Fibroblast of the aortic adventitia (primary cell): ENCODE measurements at regions not wholly inside any gene's neighbourhood (a gene's known extent, or its start where the extent isn't known, plus 50 kb on each side); places are given as distances from the start of the nearest gene placed in this dataset.

ENCODE experiments used
- DNase-seq: peaks from one replicate; pipeline ENCODE4 v3.0.0-alpha.2; 2010; ENCODE audit warnings: low read depth
- H3K4me3 ChIP-seq: 2 replicates; pipeline ENCODE4 v1.5.1; 2011; ENCODE audit warnings: low read depth, mild to moderate bottlenecking, control low read depth, low read length, moderate library complexity
- TF ChIP-seq, protein P1 (sequence below): IDR thresholded peaks from 2 replicates; pipeline ENCODE4 v1.5.1; 2011; ENCODE audit warnings: mild to moderate bottlenecking, low read length, control low read depth, inconsistent platforms; ENCODE audit not compliant: insufficient read depth

DNA sequence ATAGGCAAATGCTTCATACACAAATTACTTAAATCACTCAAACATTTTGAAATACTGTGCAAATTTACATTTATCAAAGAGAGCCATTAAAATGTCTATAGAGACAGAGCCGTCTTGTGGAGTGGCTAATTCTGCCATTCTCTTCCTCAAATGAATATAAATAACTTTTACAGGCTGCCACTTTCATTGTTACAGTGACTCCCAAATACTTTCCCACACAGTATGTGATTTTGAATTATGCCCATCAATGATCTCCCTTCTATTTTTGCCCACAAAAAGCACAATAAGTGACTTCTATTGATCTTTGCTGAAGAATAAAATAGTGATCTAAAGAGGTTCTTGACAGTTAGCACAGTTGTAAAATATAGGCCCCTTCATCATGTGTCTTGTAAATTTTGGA, 1244.9 kb downstream of the PCDH17 start:
- H3K4me3 ChIP-seq, result no peak overlapping the region
- DNase-seq, result no peak
- TF ChIP-seq, protein P1, sequence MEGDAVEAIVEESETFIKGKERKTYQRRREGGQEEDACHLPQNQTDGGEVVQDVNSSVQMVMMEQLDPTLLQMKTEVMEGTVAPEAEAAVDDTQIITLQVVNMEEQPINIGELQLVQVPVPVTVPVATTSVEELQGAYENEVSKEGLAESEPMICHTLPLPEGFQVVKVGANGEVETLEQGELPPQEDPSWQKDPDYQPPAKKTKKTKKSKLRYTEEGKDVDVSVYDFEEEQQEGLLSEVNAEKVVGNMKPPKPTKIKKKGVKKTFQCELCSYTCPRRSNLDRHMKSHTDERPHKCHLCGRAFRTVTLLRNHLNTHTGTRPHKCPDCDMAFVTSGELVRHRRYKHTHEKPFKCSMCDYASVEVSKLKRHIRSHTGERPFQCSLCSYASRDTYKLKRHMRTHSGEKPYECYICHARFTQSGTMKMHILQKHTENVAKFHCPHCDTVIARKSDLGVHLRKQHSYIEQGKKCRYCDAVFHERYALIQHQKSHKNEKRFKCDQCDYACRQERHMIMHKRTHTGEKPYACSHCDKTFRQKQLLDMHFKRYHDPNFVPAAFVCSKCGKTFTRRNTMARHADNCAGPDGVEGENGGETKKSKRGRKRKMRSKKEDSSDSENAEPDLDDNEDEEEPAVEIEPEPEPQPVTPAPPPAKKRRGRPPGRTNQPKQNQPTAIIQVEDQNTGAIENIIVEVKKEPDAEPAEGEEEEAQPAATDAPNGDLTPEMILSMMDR, result no peak

DNA sequence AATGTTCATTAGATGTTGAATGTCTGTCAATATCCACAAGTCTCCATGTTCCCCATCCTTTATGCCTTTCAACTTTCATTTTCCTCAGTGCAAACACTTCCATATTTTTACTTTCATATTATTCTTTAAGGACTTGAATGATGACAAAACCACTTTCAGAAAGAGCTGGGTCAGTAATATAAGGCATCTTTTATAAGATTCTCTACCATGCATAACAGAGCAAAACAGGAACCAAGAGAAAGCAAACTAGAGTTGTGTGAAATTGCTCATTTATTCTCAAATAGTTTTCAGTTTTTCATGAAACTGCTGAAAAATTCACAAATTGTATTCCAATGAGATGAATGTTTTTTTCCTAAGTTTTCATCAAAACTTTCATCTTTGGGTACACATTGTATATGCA, 1247.6 kb downstream of the PCDH17 start:
- TF ChIP-seq, protein P1, result no peak
- H3K4me3 ChIP-seq, result no peak overlapping the region
- no peak for DNase-seq

DNA sequence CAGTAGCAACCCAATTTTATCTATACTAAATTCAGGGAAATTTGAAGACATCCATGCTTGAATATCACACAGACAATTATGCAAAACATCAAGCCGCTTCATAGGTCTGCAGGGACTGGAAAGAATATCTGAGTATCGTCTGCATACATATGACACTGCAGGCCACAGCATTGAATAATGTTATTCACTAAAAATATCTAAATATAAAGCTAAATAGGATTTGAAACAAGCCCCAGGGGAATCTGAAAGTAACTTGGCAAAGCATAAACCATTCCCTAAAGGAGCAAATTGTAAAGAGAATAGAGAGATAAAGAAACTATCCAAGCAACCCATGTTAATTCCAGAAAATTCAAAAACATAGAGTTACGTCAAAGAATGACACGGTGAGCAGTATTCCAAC, 1251.0 kb downstream of the PCDH17 start:
- TF ChIP-seq, protein P1, result no peak
- no peak overlapping the region for H3K4me3 ChIP-seq
- no peak for DNase-seq

DNA sequence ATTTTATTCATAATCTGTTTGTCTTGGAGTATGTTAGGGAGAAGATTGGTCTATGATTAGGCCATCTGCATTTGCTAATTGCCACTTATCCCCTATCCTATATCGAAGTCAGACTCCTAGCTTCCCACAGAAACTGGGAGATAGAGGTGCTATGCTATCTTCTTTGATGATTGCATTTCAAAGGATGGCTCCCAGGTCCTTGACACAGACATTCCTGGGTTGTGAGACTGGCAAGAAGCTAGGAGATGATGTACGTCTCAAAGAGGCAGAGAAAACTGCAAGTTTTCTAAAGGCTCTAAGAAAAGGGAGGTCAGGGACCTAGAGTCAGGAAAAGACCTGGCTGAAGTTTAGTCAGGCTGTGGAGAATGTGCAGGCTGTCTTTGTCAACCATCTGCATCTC, 1251.9 kb downstream of the PCDH17 start:
- no peak overlapping the region for H3K4me3 ChIP-seq
- no peak for DNase-seq
- TF ChIP-seq, protein P1, result no peak

DNA sequence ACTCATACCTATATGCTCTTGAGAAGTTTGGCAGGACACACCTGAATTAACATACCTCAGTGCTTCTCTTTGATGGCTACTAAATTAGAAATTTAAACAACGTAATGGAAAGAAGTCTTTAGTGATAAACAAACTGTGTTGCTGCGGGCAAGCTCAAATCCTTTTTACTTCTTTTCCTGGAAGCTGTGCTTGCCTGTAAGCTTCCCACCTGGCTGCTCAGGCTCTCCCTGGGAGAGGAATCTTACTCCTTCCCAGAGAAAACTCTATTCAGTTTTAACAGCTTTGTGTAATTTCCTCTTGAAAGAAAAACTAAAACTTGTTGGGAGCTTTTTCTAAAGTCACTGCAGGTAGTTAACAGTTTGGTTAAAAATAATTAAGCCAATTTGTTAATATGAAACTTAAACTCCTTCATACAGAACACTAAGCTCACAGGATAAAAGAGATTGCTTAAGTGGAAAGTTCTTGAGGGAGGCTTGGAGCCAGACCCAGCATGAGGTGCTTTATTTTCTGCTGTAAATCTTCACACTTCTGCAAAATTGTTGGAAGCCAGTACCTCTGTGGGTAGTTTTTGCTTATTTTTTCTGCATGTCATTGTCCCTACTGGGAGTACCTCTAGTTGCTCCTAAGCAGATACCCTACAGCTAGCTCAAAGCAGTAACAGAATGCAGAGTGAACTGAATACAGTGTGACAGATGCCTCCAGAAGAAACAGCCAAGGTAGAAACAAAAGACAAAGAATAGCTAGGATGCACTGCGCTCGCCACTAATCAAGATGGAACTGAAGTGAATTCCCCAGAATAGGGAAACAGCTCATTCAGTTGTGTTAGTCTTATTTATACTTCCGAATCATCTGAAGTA, 1253.0 kb downstream of the PCDH17 start:
- no peak overlapping the region for H3K4me3 ChIP-seq
- TF ChIP-seq, protein P1, result no peak
- DNase-seq, result no peak

DNA sequence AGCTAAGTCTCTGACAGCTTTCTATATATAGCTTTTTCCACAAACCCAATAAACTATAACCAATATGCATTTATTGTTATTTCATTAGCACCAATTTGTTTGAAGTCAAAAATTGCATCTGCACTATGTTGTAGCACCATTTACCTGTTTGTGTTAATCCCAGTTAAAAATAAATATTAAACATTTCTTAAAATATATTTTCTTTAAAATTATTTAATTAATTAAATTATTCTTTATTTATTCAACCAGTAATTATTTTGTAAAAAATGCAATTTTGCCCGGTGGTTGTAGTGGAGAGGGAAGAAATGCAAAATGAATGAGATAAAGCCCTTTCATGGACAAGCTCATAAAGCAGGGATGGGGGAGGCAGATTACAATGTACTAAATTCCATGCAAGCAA, 1257.9 kb downstream of the PCDH17 start:
- TF ChIP-seq, protein P1, result no peak
- no peak for DNase-seq
- no peak overlapping the region for H3K4me3 ChIP-seq
